CD4-positive, alpha-beta T cell treated with Interleukin-15 for 1 hour (primary cell): ENCODE measurements at regions not wholly inside any gene's neighbourhood (a gene's known extent, or its start where the extent isn't known, plus 50 kb on each side); places are given as distances from the start of the nearest gene placed in this dataset.

Experiments
- DNase-seq: peaks from one replicate; pipeline ENCODE4 v3.0.0-alpha.2; 2020

DNA sequence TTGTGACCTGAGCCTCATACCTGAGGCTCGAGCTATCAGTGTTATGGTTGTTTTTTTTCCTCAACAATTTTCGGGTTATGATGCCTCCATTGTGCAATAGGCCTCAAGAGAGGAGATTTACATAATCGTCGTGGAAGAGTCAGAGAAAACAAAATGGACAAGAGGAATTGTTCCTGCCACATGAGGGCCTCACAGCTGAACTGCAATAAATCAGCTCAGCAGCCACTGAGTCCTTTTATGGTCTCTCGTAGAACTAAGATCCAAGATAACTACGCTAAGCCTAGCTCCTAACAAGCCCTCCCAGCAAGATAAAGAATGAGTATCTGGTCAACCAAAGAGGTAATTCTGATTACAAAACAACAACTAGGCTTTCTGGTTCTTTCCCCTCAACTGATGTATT, 336.8 kb downstream of the WDR11 start:
- DNase-seq = no peak

DNA sequence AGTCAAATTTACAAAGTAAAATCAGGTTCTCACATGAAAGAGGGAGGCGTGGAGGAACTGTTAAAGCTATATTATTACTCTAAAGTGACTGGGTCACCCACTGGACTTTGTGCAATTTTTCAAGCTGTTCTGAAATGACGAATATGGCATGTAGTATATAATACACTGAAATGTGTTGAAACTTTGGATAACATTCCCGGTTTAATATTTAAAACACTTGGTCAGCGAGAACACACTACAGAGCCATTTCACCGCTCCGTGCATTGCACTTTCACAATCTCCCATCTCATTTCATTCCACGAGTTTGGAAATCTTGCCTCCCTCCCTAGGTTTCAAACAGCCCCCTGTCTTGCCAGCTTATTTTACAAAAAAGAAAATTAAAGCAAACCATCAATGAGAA, 337.9 kb downstream of the WDR11 start:
- no peak for DNase-seq

DNA sequence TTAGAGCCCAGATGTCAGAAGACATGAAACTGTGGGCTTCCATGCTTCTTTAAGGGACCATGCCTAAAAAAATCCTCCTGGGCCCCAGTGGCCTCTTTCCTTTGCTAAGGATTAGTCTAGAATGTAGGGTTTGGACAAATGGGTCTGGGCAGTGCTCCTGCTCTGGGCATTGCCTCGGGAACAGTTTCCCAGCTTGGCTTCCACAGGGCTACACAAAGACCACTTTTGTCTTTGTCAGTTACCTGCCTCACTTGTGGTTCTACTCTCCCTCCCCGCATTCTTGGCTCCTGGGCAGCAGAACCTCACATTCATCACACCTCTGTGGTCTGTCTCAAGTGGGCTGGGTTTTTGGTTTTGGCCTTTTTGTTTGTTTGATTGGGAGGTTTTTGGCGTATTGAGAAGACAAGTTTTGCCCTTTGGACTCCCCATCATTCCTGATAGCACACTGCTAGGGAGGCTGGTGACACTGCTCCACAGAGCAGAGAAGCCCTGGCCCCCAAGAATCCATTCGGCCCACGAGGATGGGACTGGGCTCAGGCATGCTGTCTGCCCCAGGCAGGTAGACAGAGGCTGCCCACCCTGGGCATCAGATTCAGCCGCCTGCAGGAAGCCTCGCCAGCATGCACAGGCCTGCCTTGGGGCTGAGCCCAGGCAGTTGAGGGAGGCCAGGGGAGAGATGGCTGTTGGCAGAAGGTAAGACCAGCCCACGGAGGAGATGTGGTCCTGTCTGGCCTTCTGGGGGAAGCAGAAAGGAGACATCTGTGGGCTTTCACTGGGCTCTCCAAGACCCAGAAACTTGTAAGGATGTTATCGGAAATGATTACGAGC, 343.7 kb downstream of the WDR11 start:
- no peak for DNase-seq

DNA sequence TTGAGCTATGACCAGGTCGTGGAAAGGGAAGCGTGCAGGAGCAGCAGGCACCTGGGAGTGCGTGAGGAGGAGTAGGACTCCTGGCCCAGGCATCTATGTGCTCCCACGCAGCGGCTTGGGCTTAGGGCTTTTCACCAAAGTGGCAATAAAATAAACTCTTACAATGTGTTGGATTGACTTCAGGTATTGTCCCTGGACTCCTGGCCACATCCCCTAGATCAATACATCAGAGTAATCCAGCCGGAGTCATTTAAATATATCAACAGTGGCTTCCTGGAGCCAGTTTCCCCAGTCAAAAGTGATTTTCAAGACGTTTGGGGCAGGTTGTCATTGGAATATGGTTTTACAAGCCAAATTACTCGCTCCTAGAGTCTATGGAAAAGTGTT, 344.4 kb downstream of the WDR11 start:
- no peak for DNase-seq

DNA sequence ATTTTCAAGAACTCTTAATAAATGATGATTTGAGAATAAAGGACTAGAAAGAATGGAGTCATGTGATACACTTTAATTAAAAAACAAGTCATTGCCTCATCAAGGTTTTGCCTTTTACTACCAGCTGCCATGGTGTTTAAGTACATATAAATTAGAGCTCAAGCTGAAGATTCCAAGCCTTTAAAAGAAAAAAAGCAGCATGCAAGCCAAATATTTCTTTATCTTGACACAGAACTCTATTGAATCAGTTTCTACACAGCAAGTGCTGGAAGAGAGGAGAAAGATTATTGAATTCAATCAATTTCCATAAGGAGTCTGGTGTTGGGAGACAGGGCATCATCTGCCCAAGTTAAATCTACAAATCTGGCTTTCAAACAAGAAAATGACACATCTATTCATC, 347.9 kb downstream of the WDR11 start:
- DNase-seq = no peak

DNA sequence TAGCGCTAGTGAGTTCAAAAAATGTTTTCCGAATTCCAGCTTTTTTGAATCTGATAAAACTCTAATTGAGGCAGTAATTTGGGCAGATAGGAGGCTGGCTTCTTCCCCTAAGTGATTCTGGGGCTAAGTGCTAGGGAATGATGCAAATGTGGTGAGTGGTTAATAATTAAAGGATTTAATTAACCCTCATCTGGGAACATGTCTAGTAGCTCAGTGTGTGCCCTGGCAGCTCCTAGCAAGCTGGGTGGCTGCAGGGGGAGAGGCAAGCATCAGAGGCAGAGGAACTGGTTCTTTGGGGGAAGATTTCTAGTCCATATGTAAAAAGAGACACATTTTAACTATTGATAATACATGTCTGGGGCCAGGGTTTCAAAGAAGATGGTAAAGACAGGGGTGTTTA, 354.5 kb downstream of the WDR11 start:
- no peak for DNase-seq

DNA sequence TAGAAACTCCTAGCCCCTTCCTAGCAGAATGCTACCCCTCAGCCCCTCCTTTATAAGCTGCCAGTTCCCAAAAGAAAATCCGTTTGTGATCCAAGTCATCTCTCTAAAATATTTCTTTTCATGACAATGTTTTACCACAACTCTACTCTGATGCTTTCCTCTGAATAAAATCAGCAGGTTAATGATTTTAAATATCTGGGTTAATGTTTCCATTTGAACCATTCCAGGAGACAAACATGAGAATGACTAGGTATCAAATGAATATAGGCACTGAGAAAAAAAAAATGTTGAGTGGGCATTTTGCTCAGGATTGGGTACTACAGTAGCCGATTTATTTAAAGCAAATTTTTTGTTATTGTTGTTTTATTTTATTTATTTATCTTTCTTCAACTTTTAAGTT, 360.3 kb downstream of the WDR11 start:
- no peak for DNase-seq

DNA sequence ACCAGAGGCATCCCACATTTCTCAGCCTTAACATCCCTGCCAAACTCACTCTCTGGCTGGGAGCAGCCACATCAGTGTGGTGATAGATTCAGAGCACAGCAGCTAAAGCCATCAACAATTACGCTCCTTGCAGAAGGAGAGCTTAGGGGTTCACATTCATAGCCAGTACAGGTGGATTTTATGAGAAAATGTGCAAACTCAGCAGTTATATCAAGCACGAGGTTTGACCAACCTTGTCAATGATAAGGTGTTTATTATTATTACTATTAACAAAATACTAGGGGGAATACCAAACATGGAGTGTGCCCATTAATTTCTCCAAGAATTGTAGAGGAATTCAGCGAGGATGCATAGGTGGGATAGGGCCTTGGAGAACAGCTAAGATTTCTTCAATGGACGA, 362.3 kb downstream of the WDR11 start:
- no peak for DNase-seq

DNA sequence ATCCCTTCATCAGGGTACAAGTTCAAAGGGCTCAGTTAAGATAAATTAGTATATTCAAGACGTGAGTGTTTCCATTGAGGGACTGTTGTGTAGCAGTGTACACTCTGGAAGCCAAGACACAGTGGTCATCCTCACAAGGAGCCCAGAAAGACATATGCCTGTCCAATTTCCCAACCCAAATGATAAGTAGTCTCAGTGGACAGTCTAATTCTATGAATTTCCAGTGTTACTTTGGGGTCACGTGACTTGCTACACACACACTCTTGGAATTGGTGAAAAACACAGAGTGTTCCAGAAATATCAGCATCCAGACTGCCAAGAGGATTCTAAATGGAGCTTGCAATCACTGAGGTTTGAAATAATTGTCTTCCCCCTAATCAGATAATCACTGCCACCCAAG, 365.1 kb downstream of the WDR11 start:
- no peak for DNase-seq

DNA sequence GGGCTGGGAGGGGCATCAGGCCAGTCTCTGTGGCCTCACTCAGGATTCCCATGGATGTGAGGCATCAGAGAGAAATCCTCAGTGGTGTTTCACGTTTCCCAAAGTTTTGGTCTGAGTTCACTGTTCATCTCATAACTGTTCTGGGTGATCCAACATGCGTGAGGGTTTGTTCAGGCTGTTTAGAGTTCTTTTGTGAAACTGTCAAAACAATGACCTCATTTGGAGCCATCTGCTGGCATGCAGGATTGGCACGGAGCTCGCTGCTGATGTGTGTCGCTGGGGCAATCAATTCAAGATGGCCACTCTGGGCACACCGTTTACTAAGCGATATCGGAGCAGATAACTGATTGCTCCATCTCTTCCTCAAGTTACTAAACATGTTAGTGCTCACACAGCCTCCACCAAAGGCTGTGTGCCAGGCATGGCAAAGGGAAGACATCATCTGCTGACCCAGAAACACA, 365.6 kb downstream of the WDR11 start:
- no peak for DNase-seq

DNA sequence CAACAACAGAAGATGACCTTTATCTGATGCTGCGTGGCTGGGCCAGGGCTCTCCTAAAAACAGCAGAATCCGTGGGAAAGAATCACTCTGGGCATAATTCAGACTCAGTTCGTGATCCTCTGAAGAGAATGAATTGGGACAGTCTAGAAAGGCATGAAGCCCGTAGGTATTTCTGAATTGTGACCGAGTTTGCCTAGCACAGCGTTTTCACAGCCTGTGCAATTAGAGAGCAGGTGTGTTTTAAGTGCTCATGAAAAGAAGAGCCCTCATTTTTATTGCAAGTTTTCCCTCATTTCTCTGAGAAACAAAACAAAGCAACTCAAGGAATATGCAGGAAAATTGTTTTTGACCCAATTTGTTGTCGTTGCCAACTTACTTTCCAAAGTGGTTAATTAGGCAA, 366.2 kb downstream of the WDR11 start:
- no peak for DNase-seq

DNA sequence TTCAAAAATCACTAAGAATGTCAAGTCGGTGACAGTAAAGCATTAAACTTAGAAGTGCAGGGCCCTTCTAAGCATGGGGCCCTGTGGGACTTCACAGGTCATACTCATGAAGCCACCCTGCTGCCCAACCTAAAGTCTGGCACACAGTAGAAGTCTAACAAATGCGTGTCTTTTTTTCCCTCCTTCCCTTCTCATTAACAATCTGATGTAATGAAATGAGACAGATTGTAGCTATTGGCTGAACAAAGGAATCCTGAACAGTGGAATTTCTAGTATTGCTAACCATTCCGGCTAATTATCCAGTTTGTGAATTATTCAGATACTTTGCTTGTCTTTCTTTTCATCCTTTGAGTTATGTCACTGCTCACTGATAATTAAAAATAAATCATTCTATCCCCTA, 369.9 kb downstream of the WDR11 start:
- DNase-seq = no peak

DNA sequence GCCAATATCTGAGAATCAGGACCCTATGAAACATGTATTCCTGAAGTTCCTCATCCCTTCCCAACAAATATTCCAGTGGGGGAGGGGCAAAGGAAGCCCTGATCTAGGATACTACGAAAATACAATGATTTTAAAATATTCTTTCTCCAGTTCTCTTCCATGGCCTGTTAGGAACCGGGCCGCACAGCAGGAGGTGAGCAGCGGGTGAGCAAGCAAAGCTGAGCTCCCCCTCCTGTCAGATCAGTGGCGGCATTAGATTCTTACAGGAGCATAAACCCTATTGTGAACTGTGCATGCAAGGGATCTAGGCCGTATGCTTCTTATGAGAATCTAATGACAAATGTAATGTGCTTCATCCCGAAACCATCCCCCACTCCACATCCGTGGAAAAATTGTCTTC, 370.8 kb downstream of the WDR11 start:
- DNase-seq = no peak

DNA sequence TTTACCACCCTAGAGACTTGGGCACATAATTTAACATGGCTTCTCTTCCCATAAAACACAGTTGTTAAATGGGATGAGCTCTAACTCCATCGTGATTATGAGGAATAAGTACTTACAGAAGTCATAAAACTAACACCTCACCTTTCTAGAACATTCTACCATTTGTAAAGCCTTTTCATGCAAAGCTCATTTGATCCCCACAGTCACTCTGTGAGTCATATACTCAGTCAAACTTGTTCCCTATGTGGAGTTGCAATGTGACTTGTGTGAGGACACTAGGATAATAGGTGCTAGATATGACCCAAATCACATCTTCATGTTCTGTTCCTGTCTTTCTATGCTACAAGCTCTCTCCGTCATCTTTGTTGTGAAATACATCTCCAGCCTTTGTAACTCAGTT, 371.7 kb downstream of the WDR11 start:
- no peak for DNase-seq

DNA sequence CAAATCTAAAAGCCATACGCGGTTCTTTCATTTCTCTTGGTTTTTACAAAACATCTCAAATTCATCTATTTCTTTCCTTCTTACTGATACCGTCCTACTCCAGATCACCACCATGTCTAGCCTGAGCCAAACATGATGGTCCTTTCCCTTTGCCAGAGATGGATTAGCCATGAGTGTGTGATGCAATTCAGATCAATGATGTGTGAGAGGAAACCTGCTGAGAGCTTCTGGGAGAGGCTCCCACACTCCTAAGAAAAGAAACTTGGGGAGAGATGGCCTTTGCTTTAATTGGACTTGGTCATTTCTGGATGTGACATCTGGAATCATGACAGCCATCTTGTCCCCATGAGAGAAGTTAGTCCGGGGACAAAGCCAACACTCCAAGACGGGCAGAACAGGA, 367.2 kb downstream of the FGFR2 start:
- DNase-seq = no peak

DNA sequence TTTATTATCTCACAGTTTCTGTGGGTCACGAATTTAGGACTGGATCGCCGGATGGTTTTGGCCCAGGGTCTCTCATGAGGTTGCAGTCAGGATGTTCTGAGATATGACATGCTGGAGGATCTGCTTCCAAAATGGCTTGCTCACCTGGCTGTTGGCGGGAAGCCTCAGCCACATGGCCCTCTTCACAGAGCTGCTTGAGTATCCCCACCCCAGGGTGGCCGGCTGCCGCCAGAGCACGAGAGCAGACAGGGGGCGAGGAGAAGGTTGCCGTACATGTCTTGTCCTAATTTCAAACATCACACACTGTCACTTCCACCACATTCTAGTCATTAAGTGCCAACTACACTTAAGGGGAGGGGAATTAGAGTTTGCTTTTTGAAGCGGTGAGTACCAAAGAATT, 365.8 kb downstream of the FGFR2 start:
- DNase-seq = no peak

DNA sequence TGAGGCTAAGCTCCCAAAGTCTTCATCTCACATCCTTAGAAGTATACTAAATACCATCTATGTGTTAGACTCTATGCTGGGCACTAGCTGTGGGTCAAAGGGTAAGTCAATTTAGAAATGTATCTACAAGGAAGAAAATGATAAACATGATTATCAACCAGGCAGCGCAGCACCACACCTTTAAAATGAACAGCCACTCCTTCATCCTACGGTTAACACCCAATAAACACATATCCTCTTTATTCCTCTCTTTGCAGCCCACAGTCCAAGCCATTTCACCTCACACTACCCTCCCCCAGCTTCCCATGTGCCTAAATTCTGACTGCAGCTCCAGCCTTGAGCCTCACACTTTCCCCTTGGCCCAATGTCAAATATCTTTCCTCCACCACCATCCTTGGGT, 362.6 kb downstream of the FGFR2 start:
- DNase-seq = no peak

DNA sequence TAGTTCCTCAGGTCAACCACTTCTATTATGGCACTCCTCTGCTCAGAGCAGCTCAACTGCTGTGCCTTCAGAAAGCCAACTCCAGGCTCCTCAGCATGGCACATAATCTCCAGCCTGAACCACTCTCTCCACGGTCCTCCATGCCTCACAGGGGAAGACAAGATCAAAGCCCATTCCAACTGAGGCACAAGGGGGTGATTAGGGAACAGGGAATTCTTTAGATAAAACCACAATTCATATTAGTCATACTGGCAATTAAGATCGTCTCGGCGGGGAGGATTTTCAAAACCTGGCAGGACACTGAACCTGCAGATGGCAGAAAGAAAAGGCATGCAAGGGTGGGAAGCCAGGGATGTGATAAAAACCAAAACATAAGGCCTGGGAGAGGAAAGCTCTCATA, 361.6 kb downstream of the FGFR2 start:
- DNase-seq = no peak

DNA sequence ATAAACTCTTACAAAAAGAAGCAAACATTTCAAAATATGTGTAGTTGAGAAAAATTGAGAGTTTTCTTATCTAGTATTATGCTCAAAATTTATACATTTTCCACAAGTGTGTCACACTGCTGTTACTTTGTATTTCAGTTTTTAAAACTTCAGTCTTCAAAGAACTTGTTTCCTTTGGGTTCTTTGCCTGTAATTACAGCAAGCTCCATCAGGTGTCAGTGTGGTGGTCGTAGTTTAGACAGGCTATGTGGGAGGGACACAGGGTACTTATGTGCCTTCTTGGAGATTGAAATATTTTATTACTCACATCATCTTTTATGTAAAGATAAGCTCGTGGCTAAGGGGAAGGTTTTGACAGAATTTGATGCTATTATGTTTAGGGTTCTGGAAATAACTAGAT, 360.5 kb downstream of the FGFR2 start:
- DNase-seq = no peak

DNA sequence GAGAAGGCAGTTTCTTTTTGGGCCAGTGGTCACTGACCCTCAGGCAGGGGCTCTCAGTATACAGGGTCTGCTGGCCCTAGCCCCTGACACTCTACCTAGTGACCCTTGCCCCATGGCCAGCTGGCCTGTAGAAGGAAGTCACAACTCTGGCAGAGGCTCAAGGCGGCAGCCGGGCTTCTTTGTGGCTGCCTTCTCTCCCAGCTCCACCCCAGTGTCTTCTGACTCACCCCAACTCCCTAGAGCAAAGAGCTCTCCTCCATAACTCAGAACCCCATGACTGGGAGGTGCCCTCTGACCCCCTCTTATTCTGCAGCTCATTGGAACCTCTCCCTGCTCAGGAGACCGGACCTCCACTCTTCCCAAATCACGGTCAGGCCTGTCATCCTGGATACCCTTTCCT, 358.2 kb downstream of the FGFR2 start:
- no peak for DNase-seq

DNA sequence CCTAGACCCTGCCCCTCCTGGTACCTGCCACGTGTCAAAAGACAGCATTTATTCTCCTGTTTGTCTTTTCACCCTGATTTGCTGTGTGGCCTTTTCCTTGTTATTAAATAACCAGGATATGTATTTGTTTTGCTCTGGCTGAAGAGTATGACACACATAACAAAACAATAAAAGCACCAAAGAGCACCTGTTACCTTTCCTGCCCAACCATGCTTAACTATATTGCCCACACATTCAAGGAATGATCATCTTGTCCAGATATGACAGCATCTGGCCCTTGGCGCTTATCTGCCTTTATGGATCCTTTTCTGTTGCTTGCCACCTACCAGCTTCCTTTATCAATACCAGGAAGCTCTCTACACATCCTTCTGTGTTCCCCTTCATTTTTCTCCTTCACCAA, 357.7 kb downstream of the FGFR2 start:
- no peak for DNase-seq

DNA sequence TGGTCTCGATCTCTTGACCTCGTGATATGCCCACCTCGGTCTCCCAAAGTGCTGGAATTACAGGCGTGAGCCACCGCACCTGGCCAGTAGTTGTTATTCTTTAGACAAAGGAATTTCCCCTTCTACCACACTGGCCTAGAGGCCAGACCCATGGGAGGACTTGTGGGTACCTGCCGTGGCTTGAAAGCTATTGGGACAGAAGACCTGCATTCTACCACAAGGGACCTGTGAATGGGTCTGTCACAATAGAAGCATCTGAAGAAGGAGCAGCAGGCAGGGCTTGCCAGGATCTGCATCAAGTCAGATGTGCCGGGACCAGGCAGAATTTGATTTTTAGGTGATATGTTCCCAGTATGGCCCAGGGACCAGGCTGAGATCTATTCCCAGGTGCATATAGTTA, 356.9 kb downstream of the FGFR2 start:
- DNase-seq = no peak

DNA sequence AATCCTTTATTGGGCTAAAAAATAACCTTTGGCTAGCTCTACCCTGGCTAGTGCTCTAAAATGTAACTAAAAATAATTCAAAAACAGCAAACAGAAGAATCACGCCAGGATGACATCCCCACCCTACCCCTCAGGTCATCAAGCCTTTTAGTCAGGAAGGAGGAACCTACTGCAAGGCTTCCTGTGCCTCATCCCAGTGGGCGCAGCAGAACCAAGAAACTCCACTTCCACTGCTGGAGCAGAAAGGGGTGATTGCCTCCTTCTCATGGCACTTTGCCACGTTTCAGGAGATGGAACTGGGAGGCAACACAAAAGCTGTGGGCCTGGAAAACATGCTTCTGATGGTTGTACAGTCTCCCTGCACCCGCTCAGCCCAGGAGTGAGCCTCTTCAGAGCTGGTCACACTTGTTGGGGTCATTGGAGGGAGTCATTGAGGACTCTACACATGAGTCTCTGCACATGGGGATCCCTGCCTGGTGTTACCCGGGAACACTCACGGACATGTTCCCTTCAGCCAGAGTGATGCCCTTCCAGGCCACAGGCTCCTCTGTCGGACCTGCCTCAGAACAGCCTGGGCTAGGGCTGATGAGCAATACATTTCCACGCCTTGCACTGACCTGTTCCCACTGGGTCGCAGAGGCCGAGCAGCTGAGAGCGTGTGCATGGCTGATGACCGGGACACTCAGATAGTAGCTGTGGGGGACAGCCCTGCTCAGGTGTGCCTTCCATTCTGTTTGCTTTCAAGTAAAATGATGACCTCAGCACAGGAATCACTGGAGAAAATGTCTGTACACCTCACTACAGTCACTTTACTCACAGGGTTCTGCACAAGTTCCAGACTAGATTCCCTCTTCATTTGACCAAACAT, 355.3 kb downstream of the FGFR2 start:
- DNase-seq = no peak

DNA sequence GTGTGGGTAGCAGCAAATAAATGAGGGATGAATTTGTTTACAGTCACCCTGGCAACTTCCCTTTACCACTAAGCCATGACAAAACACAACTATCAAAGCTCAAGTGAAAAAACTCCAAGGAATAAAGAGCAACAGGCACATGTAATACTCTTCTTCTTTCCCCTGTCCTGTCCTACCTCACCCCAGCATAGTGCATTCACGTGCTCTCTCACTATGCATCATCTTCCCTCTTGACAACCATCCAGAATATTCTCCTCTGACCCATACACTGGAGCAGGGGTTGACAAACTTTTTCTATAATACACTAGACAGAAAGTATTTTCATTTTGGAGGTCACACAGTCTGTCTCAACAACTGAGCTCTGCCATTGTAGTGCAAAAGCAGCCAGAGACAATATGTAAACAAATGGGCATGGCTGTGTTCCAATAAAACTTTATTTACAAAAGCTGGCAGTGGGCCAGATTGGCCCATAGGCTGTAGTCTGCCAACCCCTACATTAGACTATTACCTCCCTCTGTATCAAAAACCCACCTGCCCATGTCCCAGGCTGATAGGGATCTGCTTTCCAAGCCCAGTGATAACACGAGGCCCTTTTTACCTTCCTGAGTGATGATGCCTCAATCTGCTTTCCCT, 354.5 kb downstream of the FGFR2 start:
- DNase-seq = no peak
